Duodenal mucosa (tissue), 2 donors: ENCODE measurements at regions not wholly inside any gene's neighbourhood (a gene's known extent, or its start where the extent isn't known, plus 50 kb on each side); places are given as distances from the start of the nearest gene placed in this dataset.
"Not testable (repeated sequence)": the region's sequence is repeated elsewhere in the genome, so short reads cannot be mapped to it uniquely, and the experiment has no call there.

Experiments
- H3K27ac ChIP-seq: one replicate; pipeline ENCODE4 v1.7.0; 2013; ENCODE audit warnings: low read depth, low read length
- H3K27me3 ChIP-seq, 2 donors: one replicate each; pipeline ENCODE4 v1.7.0; 2013; ENCODE audit warnings: low read length in 2 of 2, control low read depth in 1 of 2; ENCODE audit not compliant: insufficient read depth in 2 of 2, control insufficient read depth in 1 of 2
- H3K36me3 ChIP-seq, 2 donors: one replicate each; pipeline ENCODE4 v1.7.0; 2013; ENCODE audit warnings: low read length in 2 of 2, control low read depth in 1 of 2; ENCODE audit not compliant: insufficient read depth in 2 of 2, control insufficient read depth in 1 of 2
- H3K4me1 ChIP-seq, 2 donors: one replicate each; pipeline ENCODE4 v1.7.0; 2013; ENCODE audit warnings: low read length in 2 of 2, control low read depth in 1 of 2; ENCODE audit not compliant: insufficient read depth in 2 of 2, control insufficient read depth in 1 of 2
- H3K4me3 ChIP-seq, 2 donors: one replicate each; pipeline ENCODE4 v1.7.0; 2013; ENCODE audit warnings: low read length in 2 of 2, low read depth in 1 of 2
- H3K9ac ChIP-seq, 2 donors: one replicate each; pipeline ENCODE4 v1.7.0; 2013; ENCODE audit warnings: low read length in 2 of 2, low read depth in 1 of 2
- H3K9me3 ChIP-seq, 2 donors: one replicate each; pipeline ENCODE4 v1.7.0; 2013; ENCODE audit warnings: low read length in 2 of 2, control low read depth in 1 of 2; ENCODE audit not compliant: control insufficient read depth in 1 of 2

DNA sequence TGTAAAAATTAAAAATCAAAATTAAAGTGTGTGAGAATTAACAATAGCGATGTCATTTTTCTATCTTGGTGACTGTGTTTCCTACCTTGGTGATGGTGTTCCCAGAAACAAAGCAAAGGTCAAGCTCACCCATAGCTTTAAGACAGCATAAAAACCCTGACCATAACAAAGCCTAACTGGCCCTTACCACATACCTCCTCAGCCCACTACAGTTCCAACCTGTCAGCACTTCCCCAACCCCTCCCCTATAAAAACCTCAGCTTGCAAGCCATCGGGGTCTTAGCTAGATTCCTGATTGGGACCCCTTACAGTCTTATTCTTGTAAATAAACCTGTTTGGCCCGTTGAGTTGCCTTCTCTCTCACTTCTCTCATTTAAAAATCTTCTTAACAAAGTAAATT, 484.4 kb upstream of the PCDH20 start:
- Histone ChIP-seq H3K9me3 (no peaks in the 10 kb centered on the region), H3K27ac (no peak overlapping the region), H3K36me3 (no peaks in the 10 kb centered on the region), H3K4me1 (no peaks in the 10 kb centered on the region), H3K4me3 (no peak overlapping the region), H3K27me3 (no peaks in the 10 kb centered on the region), H3K9ac (no peak overlapping the region)

DNA sequence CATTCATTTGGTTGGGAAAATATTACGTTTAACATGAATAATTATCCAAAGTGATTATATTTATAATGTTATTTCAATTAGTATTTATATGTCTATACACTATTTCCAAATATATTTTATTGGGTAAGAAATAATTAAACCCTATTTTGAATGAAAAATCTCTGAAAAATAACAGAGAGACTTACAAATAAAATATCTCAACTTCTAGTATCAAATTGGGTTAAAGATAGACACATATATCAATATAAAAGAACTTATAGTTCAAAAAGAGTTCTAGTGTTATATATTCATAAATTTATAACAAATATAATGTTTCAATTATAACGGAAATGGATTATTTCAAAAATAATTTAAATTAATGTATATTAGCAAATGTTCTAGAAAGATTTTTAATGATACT, 482.6 kb upstream of the PCDH20 start:
- Histone ChIP-seq H3K9ac (no peak overlapping the region), H3K27me3 (no peaks in the 10 kb centered on the region), H3K9me3 (no peaks in the 10 kb centered on the region), H3K36me3 (no peaks in the 10 kb centered on the region), H3K27ac (no peak overlapping the region), H3K4me3 (no peak overlapping the region), H3K4me1 (no peaks in the 10 kb centered on the region)

DNA sequence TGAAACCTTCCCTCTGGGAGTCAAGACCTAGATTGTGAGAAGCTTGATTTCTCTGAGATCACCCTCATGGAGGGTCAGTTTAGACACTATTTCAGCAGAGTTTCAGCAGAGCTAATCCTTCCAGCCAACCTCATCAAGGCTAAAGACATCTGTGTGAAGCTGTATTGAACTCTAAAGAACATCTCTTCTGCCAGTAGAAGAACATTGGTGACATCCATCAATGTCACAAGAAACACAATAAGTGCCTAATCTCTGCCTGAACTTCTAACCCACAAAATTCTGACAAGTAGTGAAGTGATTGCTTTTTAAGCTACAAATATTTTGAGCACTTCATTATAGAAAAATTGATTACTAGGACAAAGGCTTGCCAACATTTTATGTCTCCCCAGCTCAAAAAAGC, 475.8 kb upstream of the PCDH20 start:
- no peaks in the 10 kb centered on the region for H3K4me1 ChIP-seq

DNA sequence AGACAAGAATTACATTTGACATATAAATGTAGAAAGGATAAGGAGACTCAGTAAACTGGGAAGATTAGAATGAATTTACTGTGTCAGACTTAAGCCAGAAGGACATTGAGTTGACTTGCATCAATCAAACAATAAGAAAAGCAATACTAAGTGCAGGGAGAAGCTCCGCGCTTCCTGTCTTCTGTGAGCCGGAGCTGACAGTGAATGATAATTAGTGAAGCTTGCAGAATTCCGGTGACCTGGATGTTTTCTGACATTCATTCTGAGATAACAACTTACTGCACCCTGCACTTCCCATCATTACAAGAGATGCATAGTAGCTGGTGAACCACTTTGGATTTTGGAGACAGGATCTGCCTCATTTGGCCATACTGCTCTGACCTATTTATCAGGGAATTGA, 469.2 kb upstream of the PCDH20 start:
- H3K27me3 ChIP-seq, result no peaks in the 10 kb centered on the region
- H3K27ac ChIP-seq, result no peak overlapping the region
- H3K36me3 ChIP-seq, result no peaks in the 10 kb centered on the region
- H3K4me1 ChIP-seq, result peaks cover 0 to 2% of the 10 kb centered on the region in 2 donors
- no peak overlapping the region for H3K9ac ChIP-seq
- H3K4me3 ChIP-seq, result no peak overlapping the region
- H3K9me3 ChIP-seq, result no peaks in the 10 kb centered on the region

More for the DNA sequence above, 475.8 kb upstream of the PCDH20 start:
- Histone ChIP-seq H3K4me3 (no peak overlapping the region), H3K27me3 (no peaks in the 10 kb centered on the region), H3K27ac (no peak overlapping the region), H3K36me3 (no peaks in the 10 kb centered on the region), H3K9ac (no peak overlapping the region), H3K9me3 (no peaks in the 10 kb centered on the region)

DNA sequence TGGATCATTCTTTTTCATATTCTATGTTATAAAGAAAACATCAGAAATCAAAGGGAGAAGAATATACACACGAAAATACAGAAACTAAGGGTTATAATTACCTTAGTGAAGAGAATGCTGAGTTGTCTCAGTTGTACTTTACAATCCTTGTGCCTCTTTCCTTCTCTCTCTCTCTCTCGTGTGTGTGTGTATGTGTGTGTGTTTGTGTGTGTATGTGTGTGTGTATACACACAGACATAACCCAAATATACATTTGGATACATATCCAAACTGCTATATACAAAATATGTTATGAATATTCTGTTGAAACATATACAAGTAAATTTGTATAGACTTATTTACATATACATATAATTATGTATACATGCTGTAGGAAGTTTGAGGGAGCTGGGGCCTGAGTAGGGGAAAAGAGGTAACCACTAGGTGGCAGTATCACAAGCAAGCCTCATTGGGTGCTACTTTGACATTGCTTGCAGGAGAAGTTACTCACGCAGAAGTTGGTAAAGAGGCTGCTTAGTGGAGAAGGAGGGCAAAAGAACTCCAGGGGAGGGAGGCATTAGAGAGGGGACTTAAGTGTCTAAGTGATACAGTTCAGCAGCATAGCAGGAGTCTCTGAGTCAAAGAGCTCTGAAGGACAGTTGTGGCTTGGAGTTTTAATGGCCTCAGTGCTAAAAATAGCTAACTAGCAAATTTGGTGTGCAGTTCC, 465.1 kb upstream of the PCDH20 start:
- no peak overlapping the region for H3K4me3 ChIP-seq
- no peaks in the 10 kb centered on the region for H3K36me3 ChIP-seq
- peaks cover 0 to 2% of the 10 kb centered on the region in 2 donors for H3K4me1 ChIP-seq
- peaks cover 0 to 9% of the 10 kb centered on the region in 2 donors for H3K9me3 ChIP-seq
- no peak overlapping the region for H3K27ac ChIP-seq
- H3K9ac ChIP-seq, result no peak overlapping the region
- H3K27me3 ChIP-seq, result no peaks in the 10 kb centered on the region

DNA sequence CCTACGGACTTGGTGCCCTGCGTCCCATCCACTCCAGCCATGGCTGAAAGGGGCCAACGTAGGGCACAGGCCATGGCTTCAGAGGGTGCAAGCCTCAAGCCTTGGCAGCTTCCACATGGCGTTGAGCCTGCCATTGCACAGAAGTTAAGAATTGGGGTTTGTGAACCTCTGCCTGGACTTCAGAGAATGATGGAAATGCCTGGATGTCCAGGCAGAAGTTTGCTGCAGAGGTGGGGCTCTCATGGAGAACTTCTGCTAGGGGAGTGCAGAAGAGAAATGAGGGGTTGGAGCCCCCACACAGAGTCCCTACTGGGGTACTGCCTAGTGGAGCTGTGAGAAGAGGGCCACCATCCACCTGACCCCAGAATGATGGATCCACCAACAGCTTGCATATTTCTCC, 462.9 kb upstream of the PCDH20 start:
- not testable (repeated sequence) for H3K4me1 ChIP-seq, H3K9ac ChIP-seq, H3K36me3 ChIP-seq, H3K27ac ChIP-seq, H3K27me3 ChIP-seq, H3K4me3 ChIP-seq
- peaks cover 13 to 20% of the 10 kb centered on the region in 2 donors for H3K9me3 ChIP-seq

DNA sequence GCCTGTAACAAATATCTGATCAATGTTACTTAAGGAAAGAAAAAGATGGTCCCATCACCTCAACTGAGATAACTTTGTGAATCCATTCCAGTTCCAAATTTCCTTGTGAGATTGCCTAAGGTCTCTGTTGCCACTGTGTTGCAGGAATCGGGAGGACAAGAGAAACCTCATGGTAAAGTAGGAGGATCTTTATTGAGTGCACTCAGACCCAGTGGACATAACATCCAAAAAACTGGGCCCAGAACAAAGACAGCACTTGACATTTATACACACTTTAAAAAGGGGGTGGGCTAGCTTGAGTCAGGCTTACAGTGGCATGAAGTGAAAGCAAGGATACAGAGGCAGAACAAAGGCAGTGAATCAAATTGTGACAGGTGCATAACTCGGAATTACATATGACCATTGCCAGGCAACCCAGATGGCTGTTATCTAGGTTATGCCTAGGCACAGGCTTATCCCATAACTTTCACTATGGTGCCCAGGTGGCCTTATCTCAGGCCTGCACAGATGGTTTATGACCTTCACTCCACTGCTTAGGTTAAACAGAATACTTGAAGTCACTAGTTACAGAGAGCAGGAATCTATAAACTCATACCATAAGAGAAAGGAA, 459.4 kb upstream of the PCDH20 start:
- no peak overlapping the region for H3K27ac ChIP-seq

DNA sequence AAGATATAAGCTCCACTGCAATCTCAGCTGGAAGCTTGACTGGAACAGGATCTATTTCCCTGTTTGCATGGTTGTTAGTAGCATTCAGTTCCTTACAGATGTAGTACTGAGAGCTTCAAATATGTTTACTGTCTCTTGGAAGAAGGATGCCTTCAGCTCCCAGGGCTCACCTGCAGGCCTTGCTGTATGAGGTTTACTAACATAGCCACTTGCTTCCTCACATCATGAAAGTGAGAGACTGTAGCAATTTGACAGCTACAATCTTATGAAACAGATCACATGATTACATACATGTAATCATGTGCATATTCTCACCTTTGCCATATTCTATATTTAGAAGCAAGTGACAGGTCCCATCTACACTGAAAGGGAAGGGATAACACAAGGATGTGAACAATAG, 458.1 kb upstream of the PCDH20 start:
- H3K27me3 ChIP-seq, result no peaks in the 10 kb centered on the region
- no peaks in the 10 kb centered on the region for H3K4me1 ChIP-seq
- H3K36me3 ChIP-seq, result no peaks in the 10 kb centered on the region
- H3K4me3 ChIP-seq, result no peak overlapping the region
- no peak overlapping the region for H3K27ac ChIP-seq
- peaks cover 16 to 20% of the 10 kb centered on the region in 2 donors for H3K9me3 ChIP-seq
- no peak overlapping the region for H3K9ac ChIP-seq

More for the DNA sequence above, 459.4 kb upstream of the PCDH20 start:
- Histone ChIP-seq H3K27me3 (no peaks in the 10 kb centered on the region), H3K4me1 (no peaks in the 10 kb centered on the region), H3K4me3 (no peak overlapping the region), H3K36me3 (no peaks in the 10 kb centered on the region), H3K9ac (no peak overlapping the region), H3K9me3 (peaks cover 16 to 20% of the 10 kb centered on the region in 2 donors)

DNA sequence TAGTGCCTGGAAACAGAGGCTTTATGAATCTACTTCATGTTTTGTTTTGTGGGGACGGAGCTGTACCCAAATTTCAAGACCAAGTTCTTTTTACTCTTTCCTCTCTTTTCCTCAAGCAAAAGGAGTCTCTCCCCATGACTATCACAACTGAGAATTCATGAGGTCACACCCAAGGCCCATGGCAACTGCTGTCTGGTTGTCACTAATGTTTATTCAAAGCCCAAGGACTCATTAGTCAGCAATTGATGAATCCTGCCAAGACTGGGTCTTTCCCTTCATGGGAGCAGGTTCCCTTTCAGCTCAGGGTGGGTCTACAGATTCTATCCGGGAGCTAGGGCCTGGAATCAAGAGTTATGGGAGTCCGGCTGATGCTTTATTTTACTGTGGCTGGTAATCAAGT, 441.5 kb upstream of the PCDH20 start:
- Histone ChIP-seq H3K4me3 (no peak overlapping the region), H3K4me1 (no peaks in the 10 kb centered on the region), H3K27ac (no peak overlapping the region), H3K9ac (no peak overlapping the region), H3K36me3 (no peaks in the 10 kb centered on the region), H3K9me3 (no peaks in the 10 kb centered on the region), H3K27me3 (no peaks in the 10 kb centered on the region)

DNA sequence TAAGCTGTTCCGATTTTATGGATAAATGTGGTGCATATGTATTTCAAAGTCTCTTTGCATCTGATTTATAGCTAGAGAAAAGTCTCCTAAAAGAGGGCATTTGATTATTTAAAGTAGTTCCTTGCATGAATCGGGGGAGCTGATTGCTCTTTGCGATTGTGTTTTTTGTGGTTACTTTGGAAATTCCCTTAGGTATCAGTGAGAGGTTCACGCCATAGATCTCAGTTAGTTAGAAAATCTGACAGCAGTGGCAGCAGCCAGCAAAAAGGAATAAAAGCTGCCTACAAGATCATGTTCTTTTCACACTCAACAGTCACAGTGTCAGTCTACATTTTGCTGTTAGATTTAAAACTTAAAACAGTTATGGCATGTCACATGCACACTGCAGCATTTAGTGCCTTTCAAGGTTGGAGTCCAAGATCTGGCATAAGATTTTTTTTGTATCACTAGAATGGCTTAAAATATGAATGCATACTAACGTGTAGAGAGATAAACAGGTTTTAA, 436.5 kb upstream of the PCDH20 start:
- Histone ChIP-seq H3K9me3 (no peaks in the 10 kb centered on the region), H3K36me3 (no peaks in the 10 kb centered on the region), H3K9ac (no peak overlapping the region)

More for the DNA sequence above, 436.5 kb upstream of the PCDH20 start:
- H3K27me3 ChIP-seq, result no peaks in the 10 kb centered on the region
- no peaks in the 10 kb centered on the region for H3K4me1 ChIP-seq
- H3K27ac ChIP-seq, result no peak overlapping the region
- H3K4me3 ChIP-seq, result no peak overlapping the region
